HepG2 (cell line): ENCODE measurements at regions not wholly inside any gene's neighbourhood (a gene's known extent, or its start where the extent isn't known, plus 50 kb on each side); places are given as distances from the start of the nearest gene placed in this dataset.

Source experiments
- ATAC-seq: fragments of 200-7000 bp; cut with Tn5 transposase; 3 replicates; pipeline ENCODE4 v1.9.1; 2020; ENCODE audit warnings: mild to moderate bottlenecking, moderate library complexity
- BruUV-seq: library from RNA; stranded (reverse); fragments of 400-500 nt; replicated peaks from 2 replicates; lab custom pipeline; 2021; lab: Mats Ljungman, UMichigan
- CTCF ChIA-PET: fragments of 300-600 bp; formaldehyde crosslinking; extraction: SDS; loops from one replicate; lab custom pipeline; 2021; ENCODE audit warnings: low total read pairs, inconsistent platforms, low intra/inter-chr PET ratio; lab: Yijun Ruan, JAX
- POLR2A ChIA-PET: fragments of 350-600 bp; sonication (Branson Sonifier 250); formaldehyde crosslinking; loops from one replicate; lab custom pipeline; 2020; ENCODE audit warnings: antibody characterized with exemption, inconsistent platforms; lab: Yijun Ruan, JAX
- DNase-seq: peaks from one replicate; pipeline ENCODE4 v3.0.0-alpha.2; 2015; ENCODE audit warnings: low spot score
- FAIRE-seq: peaks from 3 replicates; lab custom pipeline; 2011; peaks lifted over from hg19 to GRCh38; lab: Jason Lieb, UNC
- H2AFZ ChIP-seq: one replicate; pipeline ENCODE4 v1.6.1; 2011; ENCODE audit warnings: low read length, inconsistent platforms
- H3K27ac ChIP-seq: fragments of 300-600 bp; 3 replicates; pipeline ENCODE4 v1.8.0; 2011; ENCODE audit warnings: mixed run types, mild to moderate bottlenecking, mixed read lengths, low read length, inconsistent platforms; ENCODE audit not compliant: insufficient read depth; ENCODE audit errors: extremely low read length
- H3K27me3 ChIP-seq, 2 experiments: fragments of 200-600 bp in 1 of 2; 2 replicates in 1 of 2; 3 replicates in 1 of 2; pipeline versions ENCODE4 v1.6.0 to v1.8.0; 2011; ENCODE audit warnings: low read length in 2 of 2, mild to moderate bottlenecking in 2 of 2, moderate library complexity in 2 of 2, inconsistent platforms in 1 of 2; ENCODE audit not compliant: insufficient read depth in 2 of 2, control insufficient read depth in 1 of 2
- H3K36me3 ChIP-seq, 2 experiments: fragments of 200-600 bp in 1 of 2; replicated peaks in 1 of 2; 2 replicates in 1 of 2; 3 replicates in 1 of 2; pipeline versions ENCODE4 v1.5.1 to v1.8.0; 2011; ENCODE audit warnings: low read length in 2 of 2, inconsistent platforms in 1 of 2; ENCODE audit not compliant: insufficient read depth in 2 of 2, control insufficient read depth in 1 of 2
- H3K4me1 ChIP-seq: 2 replicates; pipeline ENCODE4 v1.5.1; 2012; ENCODE audit warnings: low read length, inconsistent platforms; ENCODE audit not compliant: insufficient read depth
- H3K4me2 ChIP-seq: 2 replicates; pipeline ENCODE4 v1.6.0; 2011; ENCODE audit warnings: low read depth, low read length, inconsistent platforms
- H3K4me3 ChIP-seq, 3 experiments: fragments of 200-600 bp in 1 of 3; sonication (generic), shearing (Covaris generic) in 1 of 3; replicated peaks in 1 of 3; 2 replicates each; pipeline ENCODE4 v1.5.1; 2011 to 2016; ENCODE audit warnings: low read length in 3 of 3, inconsistent platforms in 2 of 3, low read depth in 2 of 3, mild to moderate bottlenecking in 2 of 3, control low read depth in 1 of 3, mixed read lengths in 1 of 3; ENCODE audit not compliant: insufficient read depth in 1 of 3
- H3K79me2 ChIP-seq: one replicate; pipeline ENCODE4 v1.6.1; 2011; ENCODE audit warnings: low read length, inconsistent platforms; ENCODE audit not compliant: insufficient read depth
- H3K9ac ChIP-seq: 2 replicates; pipeline ENCODE4 v1.6.0; 2011; ENCODE audit warnings: mild to moderate bottlenecking, low read depth, low read length, inconsistent platforms; ENCODE audit not compliant: insufficient read depth
- H3K9me3 ChIP-seq: 2 replicates; pipeline ENCODE4 v1.5.1; 2012; ENCODE audit warnings: mild to moderate bottlenecking, low read length
- H4K20me1 ChIP-seq: 2 replicates; pipeline ENCODE4 v1.6.0; 2011; ENCODE audit warnings: inconsistent platforms, mild to moderate bottlenecking, low read length, moderate library complexity; ENCODE audit not compliant: insufficient read depth
- GABPB1 ChIP-seq: IDR thresholded peaks from 2 replicates; pipeline ENCODE4 v1.6.1; 2016; ENCODE audit warnings: mild to moderate bottlenecking, missing genetic modification reagents, moderate library complexity, missing compliant biosample characterization
- PAX8 ChIP-seq: sonication (generic); formaldehyde crosslinking; IDR thresholded peaks from 2 replicates; pipeline ENCODE4 v1.8.0; 2022; ENCODE audit warnings: mild to moderate bottlenecking, missing genetic modification reagents, borderline replicate concordance
- ZNF7 ChIP-seq: IDR thresholded peaks from 2 replicates; pipeline ENCODE4 v1.6.1; 2016; ENCODE audit warnings: missing biosample characterization, missing genetic modification reagents
- WGBS: methylation state at CpG from one replicate; pipeline ENCODE4 v1.1.6; 2017; ENCODE audit warnings: low lambda C conversion rate; 5-methylcytosine and 5-hydroxymethylcytosine counted together
- in situ Hi-C: cut with HindIII; loops from 2 replicates; pipeline ENCODE4 v1.10.0; 2017; ENCODE audit warnings: low pct_unique_long_range_greater_than_20kb; ENCODE audit not compliant: extremely low pct_ligation_motif_present
- intact Hi-C: fragments of 100-400 bp; cut with micrococcal nuclease; formaldehyde crosslinking; loops from one replicate; pipeline ENCODE4 v1.10.0; 2022; ENCODE audit not compliant: unreplicated experiment
- TF ChIP-seq, protein P1 (sequence below): sonication (generic); formaldehyde crosslinking; IDR thresholded peaks from 2 replicates; pipeline ENCODE4 v1.8.1; 2023; ENCODE audit warnings: mild to moderate bottlenecking, missing genetic modification reagents, borderline replicate concordance
- TF ChIP-seq, protein P2 (sequence below): sonication (generic); formaldehyde crosslinking; IDR thresholded peaks from 2 replicates; pipeline ENCODE4 v1.4.0; 2020; ENCODE audit warnings: missing genetic modification reagents, borderline replicate concordance
- TF ChIP-seq, protein P3 (sequence below): conservative IDR thresholded peaks from 2 replicates; pipeline ENCODE4 v1.6.1; 2018; ENCODE audit warnings: missing genetic modification reagents

DNA sequence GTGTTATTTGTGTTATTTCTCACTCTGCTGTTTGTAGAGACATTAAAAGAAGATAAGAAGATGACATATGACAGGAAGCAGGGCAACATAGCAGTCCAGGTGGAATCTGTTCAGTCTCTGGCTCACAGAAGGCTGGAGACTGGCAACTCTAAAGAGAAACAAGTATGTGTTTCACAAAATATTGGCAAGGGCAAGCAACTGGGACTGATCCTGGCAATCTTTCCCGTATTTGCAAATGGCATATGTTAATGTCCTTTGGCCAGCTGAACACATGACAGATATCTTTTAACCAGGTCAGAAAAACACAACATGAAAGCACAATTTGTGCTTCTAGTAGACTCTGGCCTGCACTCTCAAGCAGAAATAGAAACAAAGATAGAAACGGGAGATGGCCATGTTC lies 1354.1 kb upstream of the EPHA6 start:
- Histone ChIP-seq H3K4me3 (no peak overlapping the region), H3K36me3 (no peaks in the 10 kb centered on the region), H3K27me3 (no peaks in the 10 kb centered on the region), H2AFZ (no peak overlapping the region), H3K4me1 (no peaks in the 10 kb centered on the region), H3K9me3 (no peaks in the 10 kb centered on the region), H4K20me1 (no peaks in the 10 kb centered on the region), H3K79me2 (no peaks in the 10 kb centered on the region), H3K27ac (no peak overlapping the region), H3K4me2 (no peak overlapping the region), H3K9ac (no peak overlapping the region)
- ATAC-seq: no peak
- BruUV-seq: no TSS peak
- 7% methylated on average over 2 of the region's 2 CpGs for WGBS
- in situ Hi-C loops: no loop called here
- TF ChIP-seq PAX8 (no peak), GABPB1 (CRISPR knock-in tag) (no peak), ZNF7 (no peak)
- TF ChIP-seq, protein P1, sequence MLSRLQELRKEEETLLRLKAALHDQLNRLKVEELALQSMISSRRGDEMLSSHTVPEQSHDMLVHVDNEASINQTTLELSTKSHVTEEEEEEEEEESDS (CRISPR knock-in tag): no peak
- TF ChIP-seq, protein P2, sequence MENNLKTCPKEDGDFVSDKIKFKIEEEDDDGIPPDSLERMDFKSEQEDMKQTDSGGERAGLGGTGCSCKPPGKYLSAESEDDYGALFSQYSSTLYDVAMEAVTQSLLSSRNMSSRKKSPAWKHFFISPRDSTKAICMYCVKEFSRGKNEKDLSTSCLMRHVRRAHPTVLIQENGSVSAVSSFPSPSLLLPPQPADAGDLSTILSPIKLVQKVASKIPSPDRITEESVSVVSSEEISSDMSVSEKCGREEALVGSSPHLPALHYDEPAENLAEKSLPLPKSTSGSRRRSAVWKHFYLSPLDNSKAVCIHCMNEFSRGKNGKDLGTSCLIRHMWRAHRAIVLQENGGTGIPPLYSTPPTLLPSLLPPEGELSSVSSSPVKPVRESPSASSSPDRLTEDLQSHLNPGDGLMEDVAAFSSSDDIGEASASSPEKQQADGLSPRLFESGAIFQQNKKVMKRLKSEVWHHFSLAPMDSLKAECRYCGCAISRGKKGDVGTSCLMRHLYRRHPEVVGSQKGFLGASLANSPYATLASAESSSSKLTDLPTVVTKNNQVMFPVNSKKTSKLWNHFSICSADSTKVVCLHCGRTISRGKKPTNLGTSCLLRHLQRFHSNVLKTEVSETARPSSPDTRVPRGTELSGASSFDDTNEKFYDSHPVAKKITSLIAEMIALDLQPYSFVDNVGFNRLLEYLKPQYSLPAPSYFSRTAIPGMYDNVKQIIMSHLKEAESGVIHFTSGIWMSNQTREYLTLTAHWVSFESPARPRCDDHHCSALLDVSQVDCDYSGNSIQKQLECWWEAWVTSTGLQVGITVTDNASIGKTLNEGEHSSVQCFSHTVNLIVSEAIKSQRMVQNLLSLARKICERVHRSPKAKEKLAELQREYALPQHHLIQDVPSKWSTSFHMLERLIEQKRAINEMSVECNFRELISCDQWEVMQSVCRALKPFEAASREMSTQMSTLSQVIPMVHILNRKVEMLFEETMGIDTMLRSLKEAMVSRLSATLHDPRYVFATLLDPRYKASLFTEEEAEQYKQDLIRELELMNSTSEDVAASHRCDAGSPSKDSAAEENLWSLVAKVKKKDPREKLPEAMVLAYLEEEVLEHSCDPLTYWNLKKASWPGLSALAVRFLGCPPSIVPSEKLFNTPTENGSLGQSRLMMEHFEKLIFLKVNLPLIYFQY: no peak
- TF ChIP-seq, protein P3, sequence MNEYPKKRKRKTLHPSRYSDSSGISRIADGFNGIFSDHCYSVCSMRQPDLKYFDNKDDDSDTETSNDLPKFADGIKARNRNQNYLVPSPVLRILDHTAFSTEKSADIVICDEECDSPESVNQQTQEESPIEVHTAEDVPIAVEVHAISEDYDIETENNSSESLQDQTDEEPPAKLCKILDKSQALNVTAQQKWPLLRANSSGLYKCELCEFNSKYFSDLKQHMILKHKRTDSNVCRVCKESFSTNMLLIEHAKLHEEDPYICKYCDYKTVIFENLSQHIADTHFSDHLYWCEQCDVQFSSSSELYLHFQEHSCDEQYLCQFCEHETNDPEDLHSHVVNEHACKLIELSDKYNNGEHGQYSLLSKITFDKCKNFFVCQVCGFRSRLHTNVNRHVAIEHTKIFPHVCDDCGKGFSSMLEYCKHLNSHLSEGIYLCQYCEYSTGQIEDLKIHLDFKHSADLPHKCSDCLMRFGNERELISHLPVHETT (CRISPR knock-in tag): no peak
- no peak for FAIRE-seq
- ChIA-PET POLR2A (no interaction called here), CTCF (no interaction called here)
- DNase-seq: no peak
- intact Hi-C loops: no loop called here
